ENCODE measurements at regions not wholly inside any gene's neighbourhood (a gene's known extent, or its start where the extent isn't known, plus 50 kb on each side); places are given as distances from the start of the nearest gene placed in this dataset.
"Not testable (repeated sequence)": the region's sequence is repeated elsewhere in the genome, so short reads cannot be mapped to it uniquely, and the experiment has no call there.

DNA sequence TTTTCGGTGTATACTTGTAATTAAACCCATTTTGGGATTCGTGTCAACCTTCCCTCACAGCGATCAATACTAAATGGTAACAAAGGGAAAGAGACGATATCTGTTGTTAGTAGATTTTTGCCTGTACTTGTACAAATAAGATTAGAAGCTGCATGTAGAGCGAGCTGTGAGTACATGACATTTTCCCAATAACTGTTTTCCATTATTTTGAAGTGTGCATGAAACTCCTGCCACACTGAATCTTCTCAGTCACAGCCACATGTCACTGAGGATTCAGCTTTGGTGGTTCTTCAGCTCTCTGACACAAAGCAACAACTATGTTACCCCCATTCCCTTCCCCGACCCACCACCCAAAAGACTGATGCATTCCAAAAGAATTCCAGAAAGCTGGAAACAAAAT lies 685.6 kb downstream of the EFNA5 start:
- Histone ChIP-seq H3K27me3 (ENCODE audit: control insufficient read depth in 4 of 4, insufficient read depth in 4 of 4, low read length in 3 of 4) (peaks cover 0 to 4% (median 0%) of the 10 kb centered on the region in 4 donors), H3K9me3 (ENCODE audit: control insufficient read depth in 4 of 4, low read length in 3 of 4) (no peaks in the 10 kb centered on the region), H3K4me3 (ENCODE audit: low read depth in 1 of 3, low read length in 3 of 3) (no peak overlapping the region), H3K9ac (ENCODE audit: low read depth in 1 of 2, low read length in 2 of 2) (no peak overlapping the region), H3K27ac (ENCODE audit: low read depth in 1 of 2, low read length in 2 of 2) (no peak overlapping the region), H3K36me3 (ENCODE audit: control insufficient read depth in 4 of 4, insufficient read depth in 3 of 4, low read depth in 1 of 4, low read length in 3 of 4) (no peaks in the 10 kb centered on the region), H3K4me1 (ENCODE audit: control insufficient read depth in 4 of 4, insufficient read depth in 4 of 4, low read length in 3 of 4) (no peaks in the 10 kb centered on the region)
- TF ChIP-seq FOXA1 (IDR thresholded peaks at IDR 0.05) (no peak), YY1 (IDR thresholded peaks at IDR 0.05) (no peak), FOXA2 (IDR thresholded peaks at IDR 0.05) (no peak), HNF4G (IDR thresholded peaks at IDR 0.05) (no peak), SP1 (IDR thresholded peaks at IDR 0.05) (no peak), JUND (IDR thresholded peaks at IDR 0.05) (no peak), EGR1 (IDR thresholded peaks at IDR 0.05; ENCODE audit: low read depth in 2 of 2) (no peak), NR2F2 (IDR thresholded peaks at IDR 0.05) (no peak), HNF4A (conservative IDR thresholded peaks at IDR 0.05) (no peak), TAF1 (conservative IDR thresholded peaks at IDR 0.05) (no peak), RAD21 (IDR thresholded peaks at IDR 0.05) (no peak), RXRA (IDR thresholded peaks at IDR 0.05) (no peak), GABPA (IDR thresholded peaks at IDR 0.05 in 1 of 2, conservative IDR thresholded peaks at IDR 0.05 in 1 of 2) (no peak)
- TF ChIP-seq, protein P1, sequence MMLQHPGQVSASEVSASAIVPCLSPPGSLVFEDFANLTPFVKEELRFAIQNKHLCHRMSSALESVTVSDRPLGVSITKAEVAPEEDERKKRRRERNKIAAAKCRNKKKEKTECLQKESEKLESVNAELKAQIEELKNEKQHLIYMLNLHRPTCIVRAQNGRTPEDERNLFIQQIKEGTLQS (IDR thresholded peaks at IDR 0.05), result no peak
- TF ChIP-seq, protein P2, sequence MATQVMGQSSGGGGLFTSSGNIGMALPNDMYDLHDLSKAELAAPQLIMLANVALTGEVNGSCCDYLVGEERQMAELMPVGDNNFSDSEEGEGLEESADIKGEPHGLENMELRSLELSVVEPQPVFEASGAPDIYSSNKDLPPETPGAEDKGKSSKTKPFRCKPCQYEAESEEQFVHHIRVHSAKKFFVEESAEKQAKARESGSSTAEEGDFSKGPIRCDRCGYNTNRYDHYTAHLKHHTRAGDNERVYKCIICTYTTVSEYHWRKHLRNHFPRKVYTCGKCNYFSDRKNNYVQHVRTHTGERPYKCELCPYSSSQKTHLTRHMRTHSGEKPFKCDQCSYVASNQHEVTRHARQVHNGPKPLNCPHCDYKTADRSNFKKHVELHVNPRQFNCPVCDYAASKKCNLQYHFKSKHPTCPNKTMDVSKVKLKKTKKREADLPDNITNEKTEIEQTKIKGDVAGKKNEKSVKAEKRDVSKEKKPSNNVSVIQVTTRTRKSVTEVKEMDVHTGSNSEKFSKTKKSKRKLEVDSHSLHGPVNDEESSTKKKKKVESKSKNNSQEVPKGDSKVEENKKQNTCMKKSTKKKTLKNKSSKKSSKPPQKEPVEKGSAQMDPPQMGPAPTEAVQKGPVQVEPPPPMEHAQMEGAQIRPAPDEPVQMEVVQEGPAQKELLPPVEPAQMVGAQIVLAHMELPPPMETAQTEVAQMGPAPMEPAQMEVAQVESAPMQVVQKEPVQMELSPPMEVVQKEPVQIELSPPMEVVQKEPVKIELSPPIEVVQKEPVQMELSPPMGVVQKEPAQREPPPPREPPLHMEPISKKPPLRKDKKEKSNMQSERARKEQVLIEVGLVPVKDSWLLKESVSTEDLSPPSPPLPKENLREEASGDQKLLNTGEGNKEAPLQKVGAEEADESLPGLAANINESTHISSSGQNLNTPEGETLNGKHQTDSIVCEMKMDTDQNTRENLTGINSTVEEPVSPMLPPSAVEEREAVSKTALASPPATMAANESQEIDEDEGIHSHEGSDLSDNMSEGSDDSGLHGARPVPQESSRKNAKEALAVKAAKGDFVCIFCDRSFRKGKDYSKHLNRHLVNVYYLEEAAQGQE (IDR thresholded peaks at IDR 0.05), result no peak
- TF ChIP-seq, protein P3, sequence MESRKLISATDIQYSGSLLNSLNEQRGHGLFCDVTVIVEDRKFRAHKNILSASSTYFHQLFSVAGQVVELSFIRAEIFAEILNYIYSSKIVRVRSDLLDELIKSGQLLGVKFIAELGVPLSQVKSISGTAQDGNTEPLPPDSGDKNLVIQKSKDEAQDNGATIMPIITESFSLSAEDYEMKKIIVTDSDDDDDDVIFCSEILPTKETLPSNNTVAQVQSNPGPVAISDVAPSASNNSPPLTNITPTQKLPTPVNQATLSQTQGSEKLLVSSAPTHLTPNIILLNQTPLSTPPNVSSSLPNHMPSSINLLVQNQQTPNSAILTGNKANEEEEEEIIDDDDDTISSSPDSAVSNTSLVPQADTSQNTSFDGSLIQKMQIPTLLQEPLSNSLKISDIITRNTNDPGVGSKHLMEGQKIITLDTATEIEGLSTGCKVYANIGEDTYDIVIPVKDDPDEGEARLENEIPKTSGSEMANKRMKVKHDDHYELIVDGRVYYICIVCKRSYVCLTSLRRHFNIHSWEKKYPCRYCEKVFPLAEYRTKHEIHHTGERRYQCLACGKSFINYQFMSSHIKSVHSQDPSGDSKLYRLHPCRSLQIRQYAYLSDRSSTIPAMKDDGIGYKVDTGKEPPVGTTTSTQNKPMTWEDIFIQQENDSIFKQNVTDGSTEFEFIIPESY (IDR thresholded peaks at IDR 0.05), result no peak
- TF ChIP-seq, protein P4, sequence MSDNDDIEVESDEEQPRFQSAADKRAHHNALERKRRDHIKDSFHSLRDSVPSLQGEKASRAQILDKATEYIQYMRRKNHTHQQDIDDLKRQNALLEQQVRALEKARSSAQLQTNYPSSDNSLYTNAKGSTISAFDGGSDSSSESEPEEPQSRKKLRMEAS (IDR thresholded peaks at IDR 0.05), result no peak
- TF ChIP-seq, protein P5, sequence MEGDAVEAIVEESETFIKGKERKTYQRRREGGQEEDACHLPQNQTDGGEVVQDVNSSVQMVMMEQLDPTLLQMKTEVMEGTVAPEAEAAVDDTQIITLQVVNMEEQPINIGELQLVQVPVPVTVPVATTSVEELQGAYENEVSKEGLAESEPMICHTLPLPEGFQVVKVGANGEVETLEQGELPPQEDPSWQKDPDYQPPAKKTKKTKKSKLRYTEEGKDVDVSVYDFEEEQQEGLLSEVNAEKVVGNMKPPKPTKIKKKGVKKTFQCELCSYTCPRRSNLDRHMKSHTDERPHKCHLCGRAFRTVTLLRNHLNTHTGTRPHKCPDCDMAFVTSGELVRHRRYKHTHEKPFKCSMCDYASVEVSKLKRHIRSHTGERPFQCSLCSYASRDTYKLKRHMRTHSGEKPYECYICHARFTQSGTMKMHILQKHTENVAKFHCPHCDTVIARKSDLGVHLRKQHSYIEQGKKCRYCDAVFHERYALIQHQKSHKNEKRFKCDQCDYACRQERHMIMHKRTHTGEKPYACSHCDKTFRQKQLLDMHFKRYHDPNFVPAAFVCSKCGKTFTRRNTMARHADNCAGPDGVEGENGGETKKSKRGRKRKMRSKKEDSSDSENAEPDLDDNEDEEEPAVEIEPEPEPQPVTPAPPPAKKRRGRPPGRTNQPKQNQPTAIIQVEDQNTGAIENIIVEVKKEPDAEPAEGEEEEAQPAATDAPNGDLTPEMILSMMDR (IDR thresholded peaks at IDR 0.05; ENCODE audit: low read depth, low read length, missing input control), result no peak
- WGBS, result 47% methylated on average over 6 of the region's 6 CpGs
- no peak for DNase-seq (ENCODE audit: low spot score)

DNA sequence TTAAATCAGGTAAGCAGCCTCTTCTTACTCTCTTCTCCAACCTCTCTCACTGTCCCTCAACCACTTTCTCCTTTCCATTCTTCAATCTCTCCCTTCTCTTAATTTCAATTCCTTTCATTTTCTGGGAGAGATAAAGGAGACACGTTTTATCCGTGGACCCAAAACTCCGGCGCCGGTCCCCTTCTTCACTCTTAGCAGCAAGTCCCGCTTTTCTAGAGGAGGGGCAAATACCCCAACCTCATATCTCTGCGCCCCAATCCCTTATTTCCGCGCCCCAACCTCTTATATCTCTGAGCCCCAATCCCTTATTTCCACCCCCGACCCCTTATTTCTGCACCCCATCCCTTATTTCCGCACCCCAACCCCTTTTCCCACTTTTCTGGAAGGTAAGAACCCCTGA lies 691.6 kb downstream of the EFNA5 start:
- not testable (repeated sequence) for DNase-seq (ENCODE audit: low spot score); H3K9ac ChIP-seq (ENCODE audit: low read depth in 1 of 2, low read length in 2 of 2); H3K27me3 ChIP-seq (ENCODE audit: control insufficient read depth in 4 of 4, insufficient read depth in 4 of 4, low read length in 3 of 4); H3K36me3 ChIP-seq (ENCODE audit: control insufficient read depth in 4 of 4, insufficient read depth in 3 of 4, low read depth in 1 of 4, low read length in 3 of 4); H3K27ac ChIP-seq (ENCODE audit: low read depth in 1 of 2, low read length in 2 of 2); H3K9me3 ChIP-seq (ENCODE audit: control insufficient read depth in 4 of 4, low read length in 3 of 4); H3K4me3 ChIP-seq (ENCODE audit: low read depth in 1 of 3, low read length in 3 of 3); H3K4me1 ChIP-seq (ENCODE audit: control insufficient read depth in 4 of 4, insufficient read depth in 4 of 4, low read length in 3 of 4)
- 77% methylated on average over 11 of the region's 11 CpGs for WGBS

DNA sequence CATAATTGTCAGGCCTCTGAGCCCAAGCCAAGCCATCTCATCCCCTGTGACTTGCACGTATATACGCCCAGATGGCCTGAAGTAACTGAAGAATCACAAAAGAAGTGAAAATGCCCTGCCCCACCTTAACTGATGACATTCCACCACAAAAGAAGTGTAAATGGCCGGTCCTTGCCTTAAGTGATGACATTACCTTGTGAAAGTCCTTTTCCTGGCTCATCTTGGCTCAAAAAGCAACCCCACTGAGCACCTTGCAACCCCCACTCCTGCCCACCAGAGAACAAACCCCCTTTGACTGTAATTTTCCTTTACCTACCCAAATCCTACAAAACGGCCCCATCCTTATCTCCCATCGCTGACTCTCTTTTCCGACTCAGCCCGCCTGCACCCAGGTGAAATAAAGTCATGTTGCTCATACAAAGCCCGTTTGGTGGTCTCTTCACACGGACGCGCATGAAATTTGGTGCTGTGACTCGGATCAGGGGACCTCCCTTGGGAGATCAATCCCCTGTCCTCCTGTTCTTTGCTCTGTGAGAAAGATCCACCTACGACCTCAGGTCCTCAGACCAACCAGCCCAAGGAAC lies 692.1 kb downstream of the EFNA5 start:
- DNase-seq (ENCODE audit: low spot score); H3K4me1 ChIP-seq (ENCODE audit: control insufficient read depth in 4 of 4, insufficient read depth in 4 of 4, low read length in 3 of 4); H3K36me3 ChIP-seq (ENCODE audit: control insufficient read depth in 4 of 4, insufficient read depth in 3 of 4, low read depth in 1 of 4, low read length in 3 of 4); H3K9me3 ChIP-seq (ENCODE audit: control insufficient read depth in 4 of 4, low read length in 3 of 4); H3K27me3 ChIP-seq (ENCODE audit: control insufficient read depth in 4 of 4, insufficient read depth in 4 of 4, low read length in 3 of 4); H3K9ac ChIP-seq (ENCODE audit: low read depth in 1 of 2, low read length in 2 of 2); H3K4me3 ChIP-seq (ENCODE audit: low read depth in 1 of 3, low read length in 3 of 3); H3K27ac ChIP-seq (ENCODE audit: low read depth in 1 of 2, low read length in 2 of 2): not testable (repeated sequence)
- WGBS, result 77% methylated on average over 13 of the region's 13 CpGs

Measured in liver (tissue), 8 donors.